HEK293T (cell line): ENCODE measurements at regions not wholly inside any gene's neighbourhood (a gene's known extent, or its start where the extent isn't known, plus 50 kb on each side); places are given as distances from the start of the nearest gene placed in this dataset.

Source experiments
- ARNT ChIP-seq: fragments of 450-650 bp; IDR thresholded peaks from 2 replicates; pipeline ENCODE4 v1.6.1; 2017; ENCODE audit warnings: mild to moderate bottlenecking
- BHLHE40 ChIP-seq: fragments of 450-650 bp; IDR thresholded peaks from 2 replicates; pipeline ENCODE4 v1.6.1; 2016; ENCODE audit warnings: mild to moderate bottlenecking, moderate library complexity, borderline replicate concordance
- ELF4 ChIP-seq: fragments of 450-650 bp; IDR thresholded peaks from 2 replicates; pipeline ENCODE4 v1.6.1; 2017; ENCODE audit warnings: antibody characterized with exemption
- FOXA1 ChIP-seq: fragments of 450-650 bp; IDR thresholded peaks from 2 replicates; pipeline ENCODE4 v1.6.1; 2016; ENCODE audit warnings: mild to moderate bottlenecking
- FOXK2 ChIP-seq: fragments of 450-650 bp; IDR thresholded peaks from 2 replicates; pipeline ENCODE4 v1.6.1; 2016; ENCODE audit warnings: mild to moderate bottlenecking
- FOXM1 ChIP-seq: fragments of 450-650 bp; IDR thresholded peaks from 2 replicates; pipeline ENCODE4 v1.6.1; 2017; ENCODE audit warnings: mild to moderate bottlenecking, borderline replicate concordance
- HDGF ChIP-seq: fragments of 450-650 bp; IDR thresholded peaks from 2 replicates; pipeline ENCODE4 v1.6.1; 2017; ENCODE audit warnings: antibody characterized with exemption, borderline replicate concordance
- L3MBTL2 ChIP-seq: fragments of 450-650 bp; conservative IDR thresholded peaks from 2 replicates; pipeline ENCODE4 v1.6.1; 2016; ENCODE audit warnings: mild to moderate bottlenecking
- NFRKB ChIP-seq: fragments of 450-650 bp; IDR thresholded peaks from 2 replicates; pipeline ENCODE4 v1.6.1; 2016; ENCODE audit warnings: mild to moderate bottlenecking, moderate library complexity
- SP1 ChIP-seq: fragments of 450-650 bp; IDR thresholded peaks from 2 replicates; pipeline ENCODE4 v1.6.1; 2017
- SUZ12 ChIP-seq: fragments of 450-650 bp; IDR thresholded peaks from 2 replicates; pipeline ENCODE4 v1.6.1; 2016; ENCODE audit warnings: mild to moderate bottlenecking
- TARDBP ChIP-seq: fragments of 450-650 bp; IDR thresholded peaks from 2 replicates; pipeline ENCODE4 v1.6.1; 2016
- TF ChIP-seq, protein P1 (sequence below): fragments of 450-650 bp; IDR thresholded peaks from 2 replicates; pipeline ENCODE4 v1.6.1; 2016

DNA sequence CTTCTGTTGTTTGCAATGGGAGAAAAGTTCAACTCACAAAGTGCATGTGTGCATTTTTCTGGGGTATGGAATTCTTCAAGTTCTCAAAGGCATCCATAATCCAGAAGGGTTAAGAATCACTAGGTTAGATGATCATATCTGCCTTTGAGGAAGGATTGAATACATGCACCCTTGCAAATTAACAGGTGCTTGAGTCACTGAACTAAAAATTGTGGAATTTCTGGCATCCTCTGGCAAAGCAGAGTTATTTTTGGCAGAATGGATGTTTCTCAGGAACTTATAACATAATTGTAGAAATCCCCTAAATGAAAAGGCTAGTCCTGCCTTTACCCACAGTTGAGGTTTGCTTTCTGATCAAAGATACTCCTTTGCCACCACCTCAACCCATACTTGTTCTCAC lies 136.5 kb upstream of the DYRK2 start:
- TF ChIP-seq FOXM1 (no peak), L3MBTL2 (no peak), BHLHE40 (no peak), FOXK2 (no peak), ELF4 (no peak), SP1 (no peak), SUZ12 (no peak), HDGF (no peak), TARDBP (no peak), FOXA1 (no peak), NFRKB (no peak), ARNT (no peak)
- TF ChIP-seq, protein P1, sequence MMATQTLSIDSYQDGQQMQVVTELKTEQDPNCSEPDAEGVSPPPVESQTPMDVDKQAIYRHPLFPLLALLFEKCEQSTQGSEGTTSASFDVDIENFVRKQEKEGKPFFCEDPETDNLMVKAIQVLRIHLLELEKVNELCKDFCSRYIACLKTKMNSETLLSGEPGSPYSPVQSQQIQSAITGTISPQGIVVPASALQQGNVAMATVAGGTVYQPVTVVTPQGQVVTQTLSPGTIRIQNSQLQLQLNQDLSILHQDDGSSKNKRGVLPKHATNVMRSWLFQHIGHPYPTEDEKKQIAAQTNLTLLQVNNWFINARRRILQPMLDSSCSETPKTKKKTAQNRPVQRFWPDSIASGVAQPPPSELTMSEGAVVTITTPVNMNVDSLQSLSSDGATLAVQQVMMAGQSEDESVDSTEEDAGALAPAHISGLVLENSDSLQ = no peak
